Thymus (tissue), 11 donors: ENCODE measurements at regions not wholly inside any gene's neighbourhood (a gene's known extent, or its start where the extent isn't known, plus 50 kb on each side); places are given as distances from the start of the nearest gene placed in this dataset.

Source experiments
- DNase-seq, 9 donors: peaks; one replicate each; pipeline ENCODE4 v3.0.0-alpha.2; 2013; ENCODE audit warnings: low spot score in 9 of 9, low read depth in 6 of 9, missing footprints in 1 of 9
- H3K27ac ChIP-seq, 2 donors: one replicate each; pipeline ENCODE4 v1.5.1; 2013; ENCODE audit warnings: control low read depth in 1 of 2, low read depth in 1 of 2, low read length in 1 of 2, mild to moderate bottlenecking in 1 of 2, moderate library complexity in 1 of 2
- H3K27me3 ChIP-seq, 2 donors: one replicate each; pipeline ENCODE4 v1.5.1; 2013; ENCODE audit warnings: low read length in 1 of 2; ENCODE audit not compliant: control insufficient read depth in 2 of 2, insufficient read depth in 1 of 2
- H3K36me3 ChIP-seq, 2 donors: one replicate each; pipeline ENCODE4 v1.5.1; 2013; ENCODE audit warnings: low read length in 1 of 2, mild to moderate bottlenecking in 1 of 2, moderate library complexity in 1 of 2; ENCODE audit not compliant: control insufficient read depth in 2 of 2, insufficient read depth in 2 of 2
- H3K4me1 ChIP-seq, 2 donors: one replicate each; pipeline ENCODE4 v1.5.1; 2013; ENCODE audit warnings: low read length in 2 of 2; ENCODE audit not compliant: control insufficient read depth in 2 of 2, insufficient read depth in 2 of 2
- H3K4me3 ChIP-seq, 2 donors: one replicate each; pipeline ENCODE4 v1.5.1; 2013; ENCODE audit warnings: low read length in 2 of 2, control low read depth in 1 of 2, mild to moderate bottlenecking in 1 of 2
- H3K9me3 ChIP-seq, 2 donors: one replicate each; pipeline ENCODE4 v1.5.1; 2013; ENCODE audit warnings: low read length in 1 of 2, mild to moderate bottlenecking in 1 of 2; ENCODE audit not compliant: control insufficient read depth in 2 of 2, insufficient read depth in 1 of 2
- whole genome bisulfite sequencing: extraction: QIAGEN DNeasy Blood & Tissue Kit; methylation state at CpG from one replicate; pipeline ENCODE4 v1.1.7; 2013; 5-methylcytosine and 5-hydroxymethylcytosine counted together
- donor health status: healthy.

DNA sequence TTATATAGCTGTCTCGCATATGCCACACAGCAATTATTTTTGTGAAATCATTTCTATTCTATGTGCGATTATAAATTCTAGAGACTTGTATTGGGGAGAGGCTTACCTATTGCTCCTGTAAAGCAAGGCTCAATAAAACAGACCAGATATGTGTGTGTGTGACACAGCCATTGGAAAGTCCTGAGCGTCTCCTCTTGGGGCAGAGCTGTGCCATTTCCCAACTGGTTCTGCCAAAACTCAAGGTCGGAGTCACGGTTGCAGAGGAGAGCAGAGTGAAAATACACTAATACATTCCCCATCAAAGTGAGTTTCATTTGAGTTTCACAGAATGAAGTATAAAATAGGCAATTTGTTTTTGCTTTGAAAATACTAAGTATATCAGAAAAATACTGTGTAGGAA is 567.4 kb upstream of the FZD8 start:
- H3K9me3 ChIP-seq = no peaks in the 10 kb centered on the region
- 97% methylated on average over 5 of the region's 5 CpGs for WGBS
- H3K27ac ChIP-seq = no peak overlapping the region
- H3K27me3 ChIP-seq = no peaks in the 10 kb centered on the region
- H3K4me1 ChIP-seq = no peaks in the 10 kb centered on the region
- H3K4me3 ChIP-seq = no peak overlapping the region
- no peak for DNase-seq
- H3K36me3 ChIP-seq = no peaks in the 10 kb centered on the region

DNA sequence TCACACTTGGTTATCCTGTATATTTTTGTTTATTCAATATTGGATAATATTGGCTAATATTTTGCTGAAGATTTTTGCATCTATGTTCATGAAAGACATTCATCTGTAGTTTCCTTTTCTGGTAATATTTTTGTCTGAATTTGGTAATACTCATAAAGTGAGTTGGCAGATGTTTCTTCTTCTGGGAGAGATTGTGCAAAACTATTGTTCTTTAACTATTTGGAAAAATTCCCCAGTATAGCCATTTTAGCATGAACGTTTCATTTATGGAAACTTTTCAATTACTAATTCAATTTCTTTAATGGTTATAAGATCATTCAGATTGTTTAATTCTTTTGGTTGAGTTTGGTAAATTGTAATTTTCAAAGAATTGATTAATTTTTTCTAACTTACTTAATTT is 560.8 kb upstream of the FZD8 start:
- no peaks in the 10 kb centered on the region for H3K9me3 ChIP-seq
- no peak for DNase-seq
- no peak overlapping the region for H3K27ac ChIP-seq
- H3K36me3 ChIP-seq = no peaks in the 10 kb centered on the region
- no peaks in the 10 kb centered on the region for H3K4me1 ChIP-seq
- WGBS = 93% methylated on average over 1 of the region's 1 CpG
- no peaks in the 10 kb centered on the region for H3K27me3 ChIP-seq
- H3K4me3 ChIP-seq = no peak overlapping the region

DNA sequence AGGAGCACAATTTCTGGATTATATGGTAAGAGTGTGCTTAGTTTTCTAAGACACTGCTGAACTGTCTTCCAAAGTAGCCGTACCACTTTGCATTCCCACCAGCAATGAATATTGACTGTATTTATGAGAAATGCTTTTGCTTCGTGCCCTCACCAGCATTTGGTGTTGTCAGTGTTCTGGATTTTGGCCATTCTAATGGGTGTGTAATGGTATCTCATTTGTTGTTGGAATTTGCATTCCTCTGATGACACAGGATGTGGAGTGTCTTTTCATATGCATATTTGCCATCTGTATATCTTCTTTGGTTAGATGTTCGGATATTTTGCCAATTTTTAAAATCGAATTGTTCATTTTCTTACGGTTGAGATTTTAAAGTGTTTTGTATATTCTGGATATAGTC is 558.5 kb upstream of the FZD8 start:
- Histone ChIP-seq H3K36me3 (no peaks in the 10 kb centered on the region), H3K4me3 (no peak overlapping the region), H3K27ac (no peak overlapping the region), H3K9me3 (no peaks in the 10 kb centered on the region), H3K27me3 (no peaks in the 10 kb centered on the region), H3K4me1 (no peaks in the 10 kb centered on the region)
- 94% methylated on average over 5 of the region's 5 CpGs for WGBS
- no peak for DNase-seq

DNA sequence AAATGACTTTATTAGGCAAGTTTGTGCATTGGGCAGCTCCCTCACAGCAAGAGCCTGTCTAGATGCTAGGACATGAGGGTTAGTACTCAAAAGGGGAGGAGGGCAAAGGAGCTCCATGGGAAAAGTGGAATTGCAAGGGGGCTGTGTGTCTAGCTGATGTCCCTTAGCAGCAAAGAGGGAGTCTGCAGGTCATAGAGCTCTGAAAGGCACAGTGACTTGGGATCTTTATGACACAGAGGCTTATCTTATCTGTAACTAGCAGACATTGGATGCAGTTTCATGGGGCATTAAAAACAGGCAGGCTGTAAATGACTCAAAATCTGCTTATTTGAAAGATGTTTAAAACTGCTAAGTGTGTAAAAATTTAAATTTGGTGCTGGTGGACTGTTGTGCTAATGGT is 556.2 kb upstream of the FZD8 start:
- no peak overlapping the region for H3K4me3 ChIP-seq
- H3K9me3 ChIP-seq = no peaks in the 10 kb centered on the region
- DNase-seq = no peak
- no peaks in the 10 kb centered on the region for H3K4me1 ChIP-seq
- no peaks in the 10 kb centered on the region for H3K36me3 ChIP-seq
- H3K27ac ChIP-seq = no peak overlapping the region
- no peaks in the 10 kb centered on the region for H3K27me3 ChIP-seq

DNA sequence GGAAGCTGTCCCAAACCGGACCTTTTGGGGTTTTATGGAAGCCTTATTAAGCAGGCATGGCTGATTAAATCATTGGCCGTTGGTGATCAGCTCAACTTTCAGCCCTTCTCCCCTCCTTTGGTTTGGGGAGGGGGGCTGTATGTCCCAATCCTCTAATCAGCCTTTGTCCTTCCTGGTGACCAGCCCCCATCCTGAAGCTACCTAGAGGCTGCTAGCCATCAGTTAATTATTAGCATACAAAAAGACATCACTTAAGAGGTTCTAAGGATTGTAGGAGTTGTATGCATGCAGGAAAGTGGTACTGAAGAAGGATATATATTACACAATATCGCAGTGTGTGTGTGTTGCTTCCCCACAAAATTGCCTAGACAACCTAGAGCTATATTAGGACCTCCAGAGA is 553.3 kb upstream of the FZD8 start:
- H3K9me3 ChIP-seq = no peaks in the 10 kb centered on the region
- no peaks in the 10 kb centered on the region for H3K27me3 ChIP-seq
- H3K36me3 ChIP-seq = no peaks in the 10 kb centered on the region
- 93% methylated on average over 3 of the region's 3 CpGs for WGBS
- no peak for DNase-seq
- H3K4me1 ChIP-seq = no peaks in the 10 kb centered on the region
- no peak overlapping the region for H3K4me3 ChIP-seq
- H3K27ac ChIP-seq = no peak overlapping the region

DNA sequence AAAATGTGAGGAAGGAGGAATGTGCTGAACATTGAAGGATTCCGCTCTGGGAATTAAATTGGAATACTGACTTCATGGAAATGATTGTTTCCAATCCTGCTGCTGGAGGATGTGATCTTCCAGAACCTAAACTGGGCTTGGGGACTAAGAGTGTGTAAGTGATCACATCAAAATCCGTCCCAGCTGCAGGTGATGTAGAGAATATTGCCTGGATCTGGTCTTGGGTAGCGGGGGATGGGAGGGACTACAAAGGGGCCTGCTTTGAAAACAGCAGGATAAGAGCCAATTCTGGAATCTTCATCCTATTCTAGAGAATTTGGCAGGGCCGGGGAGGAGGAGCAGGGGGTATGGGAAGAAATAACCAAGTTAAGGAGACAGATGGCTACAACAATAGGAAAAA is 552.2 kb upstream of the FZD8 start:
- Histone ChIP-seq H3K27me3 (no peaks in the 10 kb centered on the region), H3K9me3 (no peaks in the 10 kb centered on the region), H3K4me3 (no peak overlapping the region), H3K4me1 (no peaks in the 10 kb centered on the region), H3K36me3 (no peaks in the 10 kb centered on the region), H3K27ac (no peak overlapping the region)
- DNase-seq = no peak
- WGBS = 83% methylated on average over 4 of the region's 4 CpGs

DNA sequence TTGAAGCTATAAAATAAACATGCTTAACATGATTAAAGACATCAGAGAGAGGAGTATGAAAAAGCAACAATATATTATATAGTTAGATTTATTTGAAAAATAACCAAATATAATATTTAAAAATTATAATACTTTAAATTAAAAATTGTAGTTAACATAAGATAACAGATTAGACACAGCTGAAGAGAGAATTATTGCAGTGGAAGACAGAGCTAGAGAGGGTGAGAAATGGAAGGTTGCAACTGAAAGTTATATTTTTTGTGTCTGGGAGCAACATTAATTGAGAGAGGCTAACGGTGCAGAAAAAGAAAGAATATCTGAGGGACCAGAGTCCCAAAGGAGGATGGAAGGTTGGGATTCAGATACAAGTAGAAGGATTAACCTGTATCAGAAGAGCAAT is 548.9 kb upstream of the FZD8 start:
- Histone ChIP-seq H3K4me3 (no peak overlapping the region), H3K9me3 (no peaks in the 10 kb centered on the region), H3K4me1 (peaks cover 0 to 2% of the 10 kb centered on the region in 2 donors), H3K27ac (no peak overlapping the region), H3K36me3 (no peaks in the 10 kb centered on the region), H3K27me3 (no peaks in the 10 kb centered on the region)
- DNase-seq = no peak
- WGBS = 95% methylated on average over 1 of the region's 1 CpG

DNA sequence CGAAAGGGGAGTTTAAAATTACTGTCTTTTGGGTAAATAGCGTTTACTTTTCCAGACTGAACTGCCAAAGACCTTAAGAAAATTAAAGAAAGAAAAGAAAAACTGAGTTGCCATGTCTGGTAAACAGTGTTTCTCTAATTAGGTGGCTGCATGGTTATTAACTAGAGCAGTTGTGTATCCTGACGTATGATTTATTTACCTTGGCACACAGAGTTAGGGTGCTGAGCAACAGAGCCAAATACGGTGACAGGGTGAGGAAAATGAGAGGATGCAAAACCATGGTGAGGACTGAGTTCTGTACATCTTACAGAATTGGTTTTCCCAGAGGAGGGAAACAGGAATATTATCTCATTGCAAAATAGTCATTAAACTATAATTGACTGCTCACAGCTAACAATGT is 546.4 kb upstream of the FZD8 start:
- no peak overlapping the region for H3K4me3 ChIP-seq
- WGBS = 90% methylated on average over 4 of the region's 4 CpGs
- no peaks in the 10 kb centered on the region for H3K36me3 ChIP-seq
- DNase-seq = no peak
- no peaks in the 10 kb centered on the region for H3K9me3 ChIP-seq
- H3K27ac ChIP-seq = peak overlapping the region in 1 of 2 donors; percentile 11
- H3K27me3 ChIP-seq = no peaks in the 10 kb centered on the region
- peaks cover 0 to 2% of the 10 kb centered on the region in 2 donors for H3K4me1 ChIP-seq

DNA sequence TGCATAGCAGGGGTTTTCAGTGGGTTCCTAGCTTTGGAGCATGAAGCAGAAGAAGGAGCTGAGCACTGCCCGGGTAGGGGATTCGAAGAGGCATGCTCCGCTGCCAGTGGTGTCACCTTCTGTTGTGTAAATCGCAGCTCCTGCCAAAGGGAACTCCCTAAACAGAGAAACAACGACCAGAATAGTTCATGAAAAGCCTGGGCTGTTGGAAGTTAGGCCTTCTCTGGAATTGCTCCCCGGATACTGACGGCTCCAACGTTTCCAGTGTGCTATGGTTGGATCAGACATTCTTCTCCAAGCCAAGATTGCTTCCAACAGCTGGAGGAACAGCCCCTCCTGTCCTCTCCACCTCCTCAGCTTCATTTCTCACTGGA is 546.0 kb upstream of the FZD8 start:
- no peaks in the 10 kb centered on the region for H3K27me3 ChIP-seq
- DNase-seq = no peak
- WGBS = 81% methylated on average over 8 of the region's 8 CpGs
- peak overlapping the region in 1 of 2 donors; percentile 11 for H3K27ac ChIP-seq
- peaks cover 0 to 2% of the 10 kb centered on the region in 2 donors for H3K4me1 ChIP-seq
- H3K36me3 ChIP-seq = no peaks in the 10 kb centered on the region
- no peaks in the 10 kb centered on the region for H3K9me3 ChIP-seq
- H3K4me3 ChIP-seq = no peak overlapping the region

DNA sequence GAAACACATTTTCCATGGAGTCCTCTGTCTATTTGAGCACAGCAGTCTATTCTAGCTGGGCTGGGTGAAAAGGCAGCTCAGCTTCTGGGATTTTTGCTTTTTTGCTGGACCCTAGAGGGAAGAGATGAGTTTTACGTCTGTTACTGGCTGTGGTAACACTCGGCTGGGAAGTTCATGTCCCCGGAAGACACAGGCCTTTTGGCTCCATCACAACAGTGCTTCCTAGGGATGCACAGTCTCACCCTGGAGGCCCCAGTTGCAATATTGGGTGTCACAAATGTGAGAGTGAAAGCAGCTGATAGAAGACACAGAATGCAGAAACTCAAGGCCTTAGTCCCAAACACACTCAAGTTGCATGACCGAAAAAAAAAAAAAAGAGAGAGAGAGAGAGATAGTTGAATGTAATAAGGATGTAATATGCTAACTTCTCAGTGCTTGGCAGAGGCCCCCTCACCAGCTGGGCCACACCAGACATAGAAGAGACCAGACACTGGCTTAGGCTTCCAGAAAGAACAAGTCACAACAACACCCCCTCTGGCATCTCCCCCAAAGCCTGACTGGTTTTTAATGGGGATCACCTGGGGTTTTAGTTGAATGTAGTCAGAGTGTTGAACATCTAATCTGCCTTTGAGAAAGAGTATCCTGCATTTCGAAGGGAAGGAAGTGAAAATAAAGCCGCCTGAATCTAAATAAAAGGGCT is 545.4 kb upstream of the FZD8 start:
- peaks cover 0 to 2% of the 10 kb centered on the region in 2 donors for H3K4me1 ChIP-seq
- DNase-seq = no peak
- no peaks in the 10 kb centered on the region for H3K27me3 ChIP-seq
- H3K27ac ChIP-seq = no peak overlapping the region
- no peaks in the 10 kb centered on the region for H3K9me3 ChIP-seq
- WGBS = 93% methylated on average over 6 of the region's 6 CpGs
- no peaks in the 10 kb centered on the region for H3K36me3 ChIP-seq
- H3K4me3 ChIP-seq = no peak overlapping the region
